Ramos (cell line): ENCODE measurements at regions not wholly inside any gene's neighbourhood (a gene's known extent, or its start where the extent isn't known, plus 50 kb on each side); places are given as distances from the start of the nearest gene placed in this dataset.

ENCODE experiments used
- in situ Hi-C: fragments of 300-500 bp; cut with MboI; formaldehyde crosslinking; loops from one replicate; pipeline ENCODE4 v1.14.3; 2022; ENCODE audit warnings: low sequenced_read_pairs; ENCODE audit not compliant: unreplicated experiment

DNA sequence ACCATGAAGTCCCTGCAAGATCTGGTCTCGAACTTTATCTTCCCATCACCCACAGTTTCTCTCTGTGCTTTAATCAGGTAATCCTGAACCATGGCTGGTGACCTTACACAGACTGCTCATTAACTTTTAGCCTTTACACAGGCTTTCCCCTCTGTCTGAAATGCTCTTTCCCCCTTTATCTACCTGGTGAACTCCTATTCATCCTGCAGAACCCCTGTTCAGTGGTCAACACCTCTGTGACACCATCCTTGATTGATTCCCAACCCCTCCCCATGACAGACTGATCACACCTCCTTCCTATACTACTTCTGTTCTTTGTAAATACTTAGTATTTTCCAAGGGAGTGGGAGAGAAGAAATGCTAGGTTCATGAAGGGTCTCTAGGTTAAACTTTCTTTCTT, 254.0 kb downstream of the RPS24 start:
- in situ Hi-C loops, result no loop called here

DNA sequence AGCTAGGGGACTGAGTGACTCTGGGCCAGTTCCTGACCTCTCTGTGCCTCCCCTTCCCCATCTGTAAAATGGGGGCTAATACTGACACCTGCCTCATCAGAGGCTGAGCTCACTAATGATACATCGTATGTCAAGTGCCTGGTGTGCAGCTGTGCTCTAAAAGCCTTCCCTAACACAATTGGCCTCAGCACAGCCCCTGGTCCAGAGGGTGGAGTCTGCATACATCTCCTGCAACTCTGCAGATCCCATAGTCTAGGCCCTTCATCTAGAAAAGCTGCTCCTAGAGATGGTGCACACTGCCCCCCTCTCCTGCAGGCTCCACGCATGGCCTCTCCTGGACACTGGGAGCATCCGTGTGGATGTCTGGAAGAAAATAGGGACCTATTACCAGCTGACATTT, 255.0 kb downstream of the RPS24 start:
- in situ Hi-C loops, result no loop called here

DNA sequence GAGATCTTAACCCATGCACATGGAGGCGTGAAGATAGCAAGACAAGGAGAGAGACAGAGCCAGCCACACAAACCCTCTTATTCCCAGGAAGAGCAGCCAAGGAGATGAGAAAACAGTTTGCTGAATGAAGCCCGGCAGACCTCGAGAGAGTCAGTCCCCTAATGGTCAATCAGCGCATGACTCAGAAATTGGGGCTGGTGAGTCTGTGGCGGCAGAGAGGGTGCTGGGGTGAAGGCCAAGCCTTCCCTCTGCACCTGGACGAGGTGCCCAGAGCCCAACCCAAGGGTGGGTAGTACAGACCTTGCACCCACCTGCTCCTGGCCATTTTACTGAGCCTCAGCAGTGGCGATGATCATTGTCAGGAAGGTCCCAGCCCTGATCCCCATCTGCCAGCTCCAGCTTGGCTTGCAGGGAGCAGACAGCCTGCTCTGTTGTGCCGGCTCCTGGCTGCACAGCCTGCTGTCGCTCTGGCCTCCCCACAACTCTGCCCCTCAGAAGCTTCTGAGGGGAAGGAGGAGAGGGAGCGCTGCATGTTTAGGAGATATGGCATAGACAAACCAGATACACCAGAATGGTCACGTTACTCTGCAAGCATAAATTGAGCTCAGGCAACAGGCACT, 256.6 kb downstream of the RPS24 start:
- in situ Hi-C loops, result no loop called here

DNA sequence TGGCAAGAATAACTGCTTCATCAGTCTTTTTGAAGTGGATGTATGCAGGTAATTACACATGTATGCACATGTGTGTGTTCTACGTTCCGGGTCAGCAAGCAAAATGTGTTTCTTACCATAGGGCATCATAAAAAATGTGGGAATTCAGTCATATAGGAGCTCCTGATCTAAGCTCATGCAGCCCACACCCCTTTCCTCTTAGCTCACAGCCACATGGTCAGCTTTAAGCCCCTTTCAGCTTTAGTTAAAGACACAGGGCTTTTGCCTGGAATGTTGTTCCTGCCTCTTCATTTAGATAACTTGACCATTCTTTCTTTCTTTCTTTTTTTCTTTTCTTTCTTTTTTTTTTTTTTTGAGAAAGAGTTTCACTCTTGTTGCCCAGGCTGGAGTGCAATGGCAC, 258.1 kb downstream of the RPS24 start:
- in situ Hi-C loops, result no loop called here

DNA sequence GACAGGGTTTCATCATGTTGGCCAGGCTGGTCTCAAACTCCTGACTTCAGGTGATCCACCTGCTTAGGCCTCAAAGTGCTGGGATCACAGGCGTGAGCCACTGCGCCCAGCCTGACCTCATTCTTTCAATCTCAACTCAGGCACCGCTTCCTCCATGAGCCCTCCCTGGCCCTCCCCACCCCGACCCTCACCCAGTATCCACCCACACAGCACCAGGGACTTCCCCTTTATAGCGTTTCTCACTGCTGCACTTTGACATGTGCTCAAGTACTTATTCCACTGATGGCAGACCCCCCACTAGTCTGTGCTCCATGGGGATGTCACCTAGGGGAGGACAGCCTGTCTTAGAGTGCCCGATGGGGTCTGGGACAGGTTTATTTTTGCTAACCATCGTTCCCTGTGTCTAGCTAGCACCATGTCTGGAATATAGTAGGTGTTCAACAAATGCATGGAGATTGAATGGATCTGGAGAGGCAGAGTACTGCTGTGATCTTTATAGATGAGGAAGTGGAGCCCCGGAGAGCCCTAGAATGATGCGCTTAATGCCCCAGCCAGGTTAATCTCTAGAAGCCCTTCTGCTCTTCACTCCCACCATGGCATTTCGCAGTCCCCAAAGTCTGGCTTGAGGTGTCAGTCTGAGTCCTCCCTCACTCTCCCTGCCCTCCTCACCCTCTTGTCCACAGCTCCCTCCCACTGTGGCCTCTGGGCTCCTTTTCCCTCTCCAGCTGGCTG, 258.8 kb downstream of the RPS24 start:
- in situ Hi-C loops, result no loop called here

DNA sequence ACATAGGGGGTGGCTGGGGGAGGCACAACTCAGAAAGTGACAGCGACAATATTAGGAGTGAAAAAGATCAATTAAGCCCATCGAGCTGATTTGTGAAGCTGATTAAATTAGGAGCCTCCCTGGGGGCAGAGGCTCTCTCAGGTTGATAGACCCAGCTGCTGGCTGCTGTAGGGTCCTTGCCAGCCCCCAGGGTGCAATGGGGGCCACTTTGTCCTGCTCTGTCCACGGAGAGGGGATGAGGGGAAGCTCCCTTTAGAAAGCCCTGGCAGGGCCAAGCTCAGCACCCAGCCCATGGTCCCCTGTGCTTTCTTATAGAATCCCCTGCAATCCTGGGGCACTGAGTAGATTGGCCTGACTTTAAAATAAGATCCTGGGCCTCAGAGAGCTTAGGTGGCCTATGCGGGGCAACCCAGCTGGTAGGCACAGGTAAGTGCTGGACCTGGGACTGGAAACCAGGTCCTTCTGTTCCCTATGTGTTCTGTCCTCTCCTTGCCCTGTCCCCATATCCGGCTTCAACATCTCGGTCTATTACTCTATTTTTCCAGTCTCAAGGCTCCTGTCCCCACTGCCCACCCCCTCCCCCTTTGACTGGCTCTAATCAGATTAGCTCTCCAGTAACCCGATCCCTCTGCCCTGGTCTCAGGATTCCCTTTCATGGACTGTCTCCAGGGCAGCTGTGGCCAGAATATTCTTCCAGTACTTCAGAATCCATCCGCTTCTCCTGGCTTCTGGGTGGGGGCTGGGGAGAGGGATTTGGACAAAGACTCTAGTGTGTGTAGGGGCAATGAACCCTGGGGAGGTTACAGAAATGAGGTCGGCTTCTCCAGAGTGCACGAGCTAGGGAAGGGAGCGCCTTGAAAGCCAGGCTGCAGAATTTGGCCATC, 259.6 kb downstream of the RPS24 start:
- in situ Hi-C loops, result no loop called here

DNA sequence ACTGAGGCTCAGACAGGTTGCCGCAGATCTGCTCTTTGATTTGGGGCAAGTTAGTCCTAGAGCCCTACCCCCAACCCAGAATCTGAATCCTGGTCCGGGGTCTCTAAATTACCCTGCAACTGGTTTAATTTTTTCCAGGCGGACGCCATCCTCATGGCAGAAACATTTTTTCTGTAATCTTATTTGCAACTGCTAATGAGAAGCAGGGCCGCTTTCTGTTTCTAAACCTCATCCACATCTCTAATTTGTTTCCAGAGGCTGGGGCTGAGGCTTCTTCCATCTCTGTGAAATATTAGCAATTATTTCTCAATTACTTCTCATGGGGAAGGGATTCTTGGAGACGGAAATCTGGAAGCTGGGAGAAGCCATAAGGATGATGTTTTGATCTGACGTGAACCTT, 261.6 kb downstream of the RPS24 start:
- in situ Hi-C loops, result no loop called here

DNA sequence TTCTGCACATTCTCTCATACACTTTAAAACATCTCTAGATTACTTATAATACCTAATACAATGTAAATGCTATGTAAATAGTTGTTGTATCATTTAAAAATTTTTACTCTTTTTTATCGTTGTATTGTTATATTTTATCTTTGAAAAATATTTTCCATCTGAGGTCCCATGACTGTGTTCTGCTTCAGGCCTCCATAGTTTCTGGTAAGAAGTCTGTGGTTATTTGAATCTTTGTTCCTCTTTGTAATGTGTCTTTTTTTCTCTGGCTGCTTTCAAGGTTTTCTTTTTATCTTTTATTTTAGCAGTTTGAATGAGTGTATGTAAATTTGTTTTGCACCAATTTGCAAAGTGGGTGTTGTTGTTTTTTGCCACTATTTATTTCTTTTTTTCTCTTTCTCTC, 263.1 kb downstream of the RPS24 start:
- in situ Hi-C loops, result no loop called here

DNA sequence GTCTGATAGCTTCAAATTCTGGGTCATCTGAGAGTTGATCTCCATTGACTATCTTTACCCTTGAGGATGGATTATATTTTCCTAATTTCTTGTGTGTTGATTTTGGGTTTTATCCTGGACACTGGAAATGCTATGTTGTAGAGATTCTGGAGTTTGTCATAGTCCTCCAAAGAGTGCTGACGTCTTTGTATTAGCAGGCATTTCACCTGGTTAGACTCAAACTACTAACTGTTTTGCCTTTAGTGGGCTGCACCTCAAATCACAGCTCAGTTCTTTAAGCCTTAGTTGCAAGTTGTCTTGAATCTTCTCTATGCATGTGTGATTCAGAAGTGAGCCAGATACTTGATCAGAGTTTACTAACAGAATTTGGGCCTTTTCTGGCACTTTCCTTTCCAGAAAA, 264.3 kb downstream of the RPS24 start:
- in situ Hi-C loops, result no loop called here

DNA sequence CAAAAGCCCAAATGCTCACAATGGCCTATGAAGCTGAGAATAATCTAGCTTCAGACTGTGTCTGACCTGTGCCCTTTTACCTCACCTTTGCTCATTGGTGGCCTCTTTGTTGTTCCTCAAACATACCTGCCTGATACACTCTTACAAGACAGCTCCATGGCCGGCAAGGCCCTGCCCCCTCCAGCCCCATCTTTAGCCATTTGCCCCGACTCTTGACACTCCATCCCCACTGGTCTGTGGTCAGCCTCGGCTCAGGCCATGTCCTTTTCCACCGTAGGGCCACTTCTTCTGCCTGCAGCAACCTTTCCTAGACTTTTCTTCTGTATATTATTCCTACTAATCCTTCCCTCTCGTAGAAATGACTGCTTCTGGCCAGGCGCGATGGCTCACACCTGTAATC, 265.2 kb downstream of the RPS24 start:
- in situ Hi-C loops, result no loop called here

DNA sequence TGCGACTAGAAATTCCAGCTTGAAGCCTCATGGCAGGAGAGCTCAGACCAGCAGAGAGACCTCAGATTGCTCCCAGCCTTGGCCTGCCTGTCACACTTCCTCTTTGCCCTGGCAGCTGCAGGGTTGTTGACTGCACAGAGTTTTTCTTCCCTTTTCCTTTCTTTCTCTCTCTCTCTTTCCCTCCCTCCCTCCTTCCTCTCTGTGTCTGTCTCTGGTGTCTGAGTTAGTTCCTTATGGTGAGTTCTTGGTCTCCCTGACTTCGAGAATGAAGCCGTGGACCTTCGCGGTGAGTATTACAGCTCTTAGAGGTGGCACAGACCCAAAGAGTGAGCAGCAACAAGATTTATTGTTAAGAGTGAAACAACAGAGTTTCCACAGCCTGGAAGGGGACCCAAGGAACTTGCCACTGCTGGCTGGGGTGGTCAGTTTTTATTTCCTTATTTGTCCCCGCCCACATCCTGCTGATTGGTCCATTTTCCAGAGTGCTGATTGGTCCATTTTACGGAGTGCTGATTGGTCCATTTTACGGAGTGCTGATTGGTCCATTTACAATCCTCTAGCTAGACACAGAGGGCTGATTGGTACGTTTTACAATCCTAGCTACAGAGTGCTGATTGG, 266.3 kb downstream of the RPS24 start:
- in situ Hi-C loops, result no loop called here

DNA sequence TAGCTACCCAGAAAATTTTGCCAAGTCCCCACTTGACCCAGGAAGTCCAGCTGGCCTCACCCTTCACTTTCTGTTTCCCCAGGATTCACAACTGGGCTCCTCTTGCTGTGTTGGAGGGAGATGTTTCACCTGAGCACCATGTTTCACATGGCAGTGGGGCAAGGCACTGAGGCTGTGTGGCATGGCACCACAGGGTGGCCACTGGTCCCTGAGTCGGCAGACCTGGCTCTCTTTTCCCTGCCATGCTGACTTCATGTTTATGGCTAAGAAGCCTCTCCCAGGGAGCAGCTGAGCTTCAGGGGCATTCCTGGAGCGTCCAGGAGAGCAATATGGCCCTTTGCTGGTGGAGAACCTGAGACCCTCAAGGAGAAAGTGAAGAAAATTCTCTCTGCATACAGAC, 266.9 kb downstream of the RPS24 start:
- in situ Hi-C loops, result no loop called here

DNA sequence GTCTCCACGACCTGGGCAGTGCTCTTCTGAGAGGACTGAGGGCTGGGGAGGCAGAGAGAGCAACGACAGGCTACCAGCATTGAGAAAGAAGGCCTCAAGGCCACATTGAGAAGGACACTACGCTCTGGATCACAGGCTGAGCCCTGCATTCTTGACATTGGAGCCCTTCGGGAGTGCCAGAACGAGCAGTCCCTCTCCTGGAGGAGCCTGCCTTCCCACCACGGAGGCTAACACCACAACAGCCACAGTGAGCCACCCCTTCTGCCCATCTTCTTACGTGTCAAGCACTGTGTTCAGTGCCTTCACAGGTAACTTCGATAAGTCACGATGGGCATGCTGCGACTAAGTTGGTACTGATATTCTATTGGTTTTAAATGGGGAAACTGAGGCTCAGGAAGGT, 267.8 kb downstream of the RPS24 start:
- in situ Hi-C loops, result no loop called here

DNA sequence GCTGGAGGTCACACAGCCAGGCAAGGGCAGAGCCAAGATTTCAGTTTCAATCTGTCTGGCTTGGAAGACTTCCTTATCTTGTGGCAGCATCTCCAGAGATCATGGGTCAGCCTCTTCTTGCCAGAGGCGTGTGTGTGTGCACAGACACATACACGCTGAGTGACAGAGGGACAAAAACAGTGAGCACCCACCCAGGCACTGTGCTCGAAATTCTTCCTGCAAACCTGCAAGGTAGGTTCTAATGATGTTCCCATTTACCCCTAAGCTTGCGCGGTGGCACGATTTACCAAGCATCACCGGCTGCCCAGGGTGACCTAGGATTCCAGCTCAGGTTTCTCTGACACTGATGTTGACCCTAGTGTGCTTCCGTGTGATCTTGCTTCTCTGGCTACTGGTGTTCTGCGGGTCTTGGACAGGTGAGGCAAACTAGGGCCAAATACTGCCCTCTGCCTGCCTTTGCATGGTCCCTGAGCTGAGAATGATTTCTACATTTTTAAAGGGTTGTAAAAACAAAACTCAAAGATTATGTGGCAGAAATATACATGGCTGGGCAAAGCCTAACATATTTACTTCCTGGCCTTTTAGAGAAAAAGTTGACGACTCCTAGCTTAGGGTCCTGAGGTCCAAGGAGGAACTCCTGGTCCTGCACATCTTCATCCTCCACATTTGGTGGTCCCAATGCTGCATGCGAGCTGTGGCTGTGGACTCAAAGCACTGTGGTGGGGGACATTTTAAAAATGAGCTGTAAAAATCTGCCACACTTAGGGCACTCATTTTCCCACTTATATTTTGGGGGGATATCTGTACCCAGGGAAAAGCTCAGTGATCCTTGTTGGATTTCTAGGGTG, 268.5 kb downstream of the RPS24 start:
- in situ Hi-C loops, result no loop called here

DNA sequence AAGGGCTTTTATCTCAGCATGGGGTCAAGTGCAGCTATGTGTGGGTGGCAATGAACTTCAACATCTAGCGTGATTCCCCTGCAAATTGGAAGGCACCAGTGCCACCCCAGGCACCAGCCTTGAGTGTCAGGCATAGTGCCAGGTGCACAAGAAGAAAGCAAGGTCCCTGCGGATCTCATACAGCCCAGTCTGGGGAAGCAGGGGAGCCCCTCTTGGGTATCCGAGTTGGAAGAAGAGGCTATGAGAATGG, 269.0 kb downstream of the RPS24 start:
- in situ Hi-C loops, result no loop called here

DNA sequence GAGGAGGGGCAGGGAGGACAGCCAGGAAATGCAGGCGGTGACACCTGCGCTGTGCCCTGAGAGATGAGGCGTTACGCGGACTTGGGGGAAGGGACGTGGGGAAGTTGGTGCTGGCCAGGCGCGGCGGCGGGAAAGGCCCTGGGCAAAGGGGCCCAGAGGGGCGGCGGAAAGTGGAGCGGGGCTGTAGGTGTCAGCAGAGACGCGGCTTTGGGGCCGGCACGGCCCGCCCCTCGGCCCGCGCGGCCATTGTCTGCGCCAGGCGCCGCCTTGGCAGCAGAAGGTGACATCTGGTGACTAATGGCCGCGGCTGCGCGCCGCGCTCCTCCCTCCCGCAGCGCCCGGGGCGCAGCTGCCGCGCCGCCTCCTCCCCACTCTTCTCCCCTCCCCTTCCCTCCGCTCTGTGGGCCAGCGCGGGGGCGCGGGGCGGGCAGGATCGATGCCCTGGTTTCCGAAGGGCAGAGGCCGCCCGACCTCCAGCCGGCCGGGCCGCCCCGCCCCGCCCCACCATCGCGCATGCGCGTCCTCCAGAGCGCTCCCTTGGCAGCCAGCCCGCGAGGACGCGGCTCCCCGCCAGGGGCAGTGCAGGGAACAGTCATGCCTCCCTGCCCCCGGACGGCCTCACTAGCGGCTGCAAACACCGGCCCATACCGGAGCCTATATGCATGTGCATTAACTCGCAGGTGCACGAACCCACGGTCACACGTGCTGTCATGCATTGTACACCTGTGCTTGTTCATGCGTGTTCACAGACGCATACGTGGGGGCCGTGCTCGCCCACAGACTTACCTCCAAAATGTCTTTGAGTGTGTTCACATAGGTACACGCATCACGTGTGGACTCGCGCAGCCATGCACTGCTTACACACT, 269.6 kb downstream of the RPS24 start:
- in situ Hi-C loops, result no loop called here

DNA sequence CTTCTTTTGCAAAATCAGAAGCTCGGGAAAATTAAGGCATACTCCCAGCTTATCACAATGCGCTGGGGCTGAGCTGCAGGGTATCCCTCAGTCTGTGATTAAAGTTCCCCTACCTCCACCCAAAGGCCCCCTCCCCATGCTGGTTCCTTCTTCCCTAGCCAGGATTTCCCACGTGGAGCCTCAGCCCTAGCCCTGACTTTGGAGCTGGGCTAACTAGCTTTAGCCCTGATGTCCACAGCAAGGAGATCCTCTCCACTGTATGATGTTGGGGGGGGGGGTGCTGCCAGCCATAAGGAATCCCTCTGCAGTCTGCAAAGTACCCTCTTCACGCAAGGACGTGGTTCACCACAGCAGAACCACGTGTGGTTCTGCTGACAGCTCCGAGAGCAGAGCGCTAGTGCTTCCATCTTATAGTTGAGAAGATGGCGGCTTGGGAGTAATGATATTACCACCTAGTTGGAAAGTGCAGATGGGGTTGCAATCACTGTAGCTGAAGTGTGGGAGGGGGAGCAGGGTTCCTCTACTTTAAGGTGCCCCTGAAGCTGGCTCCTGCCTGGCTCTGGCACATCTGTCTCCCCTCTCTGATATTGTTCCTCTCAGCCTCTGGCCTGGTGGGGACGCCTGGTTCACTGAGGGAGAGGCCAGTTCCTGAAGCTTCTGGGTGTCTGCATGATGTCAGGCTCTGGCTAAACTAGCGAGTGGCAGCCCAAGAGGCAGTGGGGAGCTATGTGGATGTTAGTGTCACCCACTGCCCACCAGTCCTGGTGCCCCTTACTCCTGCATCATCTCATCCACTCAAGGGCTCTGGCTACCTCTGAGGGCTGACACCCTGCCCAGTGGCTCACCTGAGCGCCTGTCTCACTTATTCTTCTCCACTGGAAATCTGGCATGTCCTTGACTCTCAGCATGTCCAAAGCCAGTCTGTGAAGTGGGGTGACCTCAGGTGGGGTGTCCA, 270.7 kb downstream of the RPS24 start:
- in situ Hi-C loops, result no loop called here

DNA sequence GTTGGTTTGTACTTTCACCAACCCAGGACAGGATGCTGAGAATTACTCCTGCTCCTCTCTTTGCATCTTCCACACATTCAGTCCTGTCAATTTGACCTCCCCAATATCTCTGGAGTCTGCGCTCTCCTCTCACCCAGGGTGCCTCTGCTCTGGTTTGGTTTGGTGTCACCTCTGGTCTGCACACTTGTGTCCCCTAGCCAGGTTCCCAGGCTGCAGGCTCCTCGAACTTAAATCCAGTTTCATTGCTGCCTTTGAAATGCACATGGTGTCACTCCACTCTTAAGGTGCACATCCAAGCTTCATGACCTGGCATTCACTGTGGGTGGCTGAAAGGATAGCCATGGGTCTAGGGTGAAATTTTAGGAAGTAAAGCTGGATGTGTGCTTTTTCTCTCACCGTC, 271.6 kb downstream of the RPS24 start:
- in situ Hi-C loops, result no loop called here
